Upper lobe of left lung (tissue), 6 donors: ENCODE measurements at regions not wholly inside any gene's neighbourhood (a gene's known extent, or its start where the extent isn't known, plus 50 kb on each side); places are given as distances from the start of the nearest gene placed in this dataset.

Experiments used
- ATAC-seq, 2 donors: fragments of 200-7000 bp; cut with Tn5 transposase; one replicate each; pipeline ENCODE4 v1.9.1; 2022; ENCODE audit warnings: mild to moderate bottlenecking in 2 of 2, moderate library complexity in 2 of 2; ENCODE audit not compliant: low FRiP score in 2 of 2
- DNase-seq, 2 donors: peaks; one replicate each; pipeline ENCODE4 v3.0.0-alpha.2; 2019 to 2020
- H3K27ac ChIP-seq, 4 donors: fragments of 200-600 bp; sonication (generic); one replicate each; pipeline ENCODE4 v1.5.1; 2016 to 2019
- H3K27me3 ChIP-seq, 4 donors: fragments of 200-600 bp; sonication (generic); one replicate each; pipeline ENCODE4 v1.5.1; 2017 to 2019
- H3K36me3 ChIP-seq, 4 donors: fragments of 200-600 bp; sonication (generic); one replicate each; pipeline ENCODE4 v1.5.1; 2016 to 2019
- H3K4me1 ChIP-seq, 4 donors: fragments of 200-600 bp; sonication (generic); one replicate each; pipeline ENCODE4 v1.5.1; 2018 to 2019
- H3K4me3 ChIP-seq, 4 donors: fragments of 200-600 bp; sonication (generic); one replicate each; pipeline ENCODE4 v1.5.1; 2017 to 2019; ENCODE audit warnings: mild to moderate bottlenecking in 2 of 4, moderate library complexity in 1 of 4
- H3K9me3 ChIP-seq, 4 donors: fragments of 200-600 bp; sonication (generic); one replicate each; pipeline ENCODE4 v1.5.1; 2018 to 2019
- EP300 ChIP-seq, 4 donors: sonication (generic); formaldehyde crosslinking; IDR thresholded peaks; one replicate each; pipeline ENCODE4 v1.5.1; 2017; ENCODE audit warnings: antibody characterized with exemption in 4 of 4, control low read depth in 2 of 4
- POLR2A ChIP-seq, 4 donors: fragments of 450-650 bp; IDR thresholded peaks; one replicate each; pipeline ENCODE4 v1.5.1; 2016 to 2017; ENCODE audit warnings: antibody characterized with exemption in 4 of 4, mild to moderate bottlenecking in 2 of 4
- POLR2AphosphoS5 ChIP-seq, 2 donors: sonication (generic); formaldehyde crosslinking; IDR thresholded peaks; one replicate each; pipeline ENCODE4 v1.5.1; 2017; ENCODE audit warnings: antibody characterized with exemption in 2 of 2
- WGBS, 2 donors: methylation state at CpG; one replicate each; pipeline ENCODE4 v1.1.5; 2017 to 2018; 5-methylcytosine and 5-hydroxymethylcytosine counted together
- TF ChIP-seq, protein P1 (sequence below), 6 experiments: fragments of 450-650 bp in 4 of 6; fragments of 200-600 bp in 2 of 6; sonication (generic) in 2 of 6; IDR thresholded peaks; one replicate each; pipeline ENCODE4 v1.5.1; 2016 to 2019; ENCODE audit warnings: antibody characterized with exemption in 6 of 6
- donor health status: DM: no; HTN: no; CAD: no; lungs with moderate emphysema.
- donor health status: DM: no; HTN: yes; CAD: no; lungs with severe emphysema.

DNA sequence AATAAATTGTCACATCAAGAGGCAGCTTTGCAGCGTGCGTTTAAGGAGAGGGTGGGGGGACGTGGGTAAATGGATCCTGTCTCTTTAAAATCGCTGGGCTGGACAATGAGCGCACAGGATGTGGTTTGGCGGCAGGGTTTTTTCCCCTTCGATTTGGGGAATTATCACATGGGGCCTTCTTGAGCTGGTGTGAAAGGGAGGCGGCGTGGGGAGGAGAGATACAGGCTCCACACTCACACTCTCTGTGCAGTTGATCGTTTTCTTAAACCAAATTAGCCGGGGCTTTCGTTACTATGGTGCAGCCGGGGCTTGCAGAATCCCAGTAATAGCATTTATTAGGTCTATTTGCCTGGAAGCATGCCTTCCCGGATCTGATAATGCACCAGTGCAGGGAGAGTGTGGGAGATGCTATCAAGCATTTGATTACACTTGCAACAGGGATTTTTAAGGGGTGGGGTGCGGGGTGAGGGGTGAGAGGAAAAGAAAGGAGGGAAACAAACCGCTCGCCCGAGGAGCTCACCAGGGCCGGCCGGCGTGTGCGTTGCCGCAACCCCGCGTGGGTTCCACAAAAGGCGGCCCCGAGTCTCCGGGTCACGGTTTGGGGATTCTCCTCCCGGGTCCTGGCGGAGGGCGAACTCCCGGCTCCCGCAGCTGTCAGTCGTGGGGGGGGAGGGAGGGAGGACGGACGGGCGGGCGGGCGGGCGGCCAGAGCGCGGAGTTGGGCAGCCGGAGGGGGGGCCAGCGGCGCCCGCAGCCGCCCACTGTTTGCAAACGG is 58.8 kb upstream of the GSE1 start:
- ATAC-seq (peak; percentile 68 to 84), DNase-seq (peak in 1 of 2 donors; percentile 89)
- peak overlapping the region; percentile 89 to 96 (median 94) for H3K27ac ChIP-seq
- no peaks in the 10 kb centered on the region for H3K9me3 ChIP-seq
- TF ChIP-seq POLR2AphosphoS5 (IDR thresholded peaks at IDR 0.05): peak in 1 of 2 donors; percentile 60
- TF ChIP-seq EP300 (IDR thresholded peaks at IDR 0.05): no peak
- peak in 3 of 4 donors; percentile 41 to 71 (median 48) for TF ChIP-seq POLR2A (IDR thresholded peaks at IDR 0.05)
- TF ChIP-seq, protein P1, sequence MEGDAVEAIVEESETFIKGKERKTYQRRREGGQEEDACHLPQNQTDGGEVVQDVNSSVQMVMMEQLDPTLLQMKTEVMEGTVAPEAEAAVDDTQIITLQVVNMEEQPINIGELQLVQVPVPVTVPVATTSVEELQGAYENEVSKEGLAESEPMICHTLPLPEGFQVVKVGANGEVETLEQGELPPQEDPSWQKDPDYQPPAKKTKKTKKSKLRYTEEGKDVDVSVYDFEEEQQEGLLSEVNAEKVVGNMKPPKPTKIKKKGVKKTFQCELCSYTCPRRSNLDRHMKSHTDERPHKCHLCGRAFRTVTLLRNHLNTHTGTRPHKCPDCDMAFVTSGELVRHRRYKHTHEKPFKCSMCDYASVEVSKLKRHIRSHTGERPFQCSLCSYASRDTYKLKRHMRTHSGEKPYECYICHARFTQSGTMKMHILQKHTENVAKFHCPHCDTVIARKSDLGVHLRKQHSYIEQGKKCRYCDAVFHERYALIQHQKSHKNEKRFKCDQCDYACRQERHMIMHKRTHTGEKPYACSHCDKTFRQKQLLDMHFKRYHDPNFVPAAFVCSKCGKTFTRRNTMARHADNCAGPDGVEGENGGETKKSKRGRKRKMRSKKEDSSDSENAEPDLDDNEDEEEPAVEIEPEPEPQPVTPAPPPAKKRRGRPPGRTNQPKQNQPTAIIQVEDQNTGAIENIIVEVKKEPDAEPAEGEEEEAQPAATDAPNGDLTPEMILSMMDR (IDR thresholded peaks at IDR 0.05): no peak
- 0% methylated on average over 26 to 30 of the region's 49 CpGs for WGBS, 2 donors
- peak overlapping the region; percentile 74 to 90 (median 86) for H3K4me3 ChIP-seq
- H3K27me3 ChIP-seq: no peaks in the 10 kb centered on the region
- peaks cover 27 to 58% (median 38%) of the 10 kb centered on the region in 4 donors for H3K4me1 ChIP-seq
- no peaks in the 10 kb centered on the region for H3K36me3 ChIP-seq

DNA sequence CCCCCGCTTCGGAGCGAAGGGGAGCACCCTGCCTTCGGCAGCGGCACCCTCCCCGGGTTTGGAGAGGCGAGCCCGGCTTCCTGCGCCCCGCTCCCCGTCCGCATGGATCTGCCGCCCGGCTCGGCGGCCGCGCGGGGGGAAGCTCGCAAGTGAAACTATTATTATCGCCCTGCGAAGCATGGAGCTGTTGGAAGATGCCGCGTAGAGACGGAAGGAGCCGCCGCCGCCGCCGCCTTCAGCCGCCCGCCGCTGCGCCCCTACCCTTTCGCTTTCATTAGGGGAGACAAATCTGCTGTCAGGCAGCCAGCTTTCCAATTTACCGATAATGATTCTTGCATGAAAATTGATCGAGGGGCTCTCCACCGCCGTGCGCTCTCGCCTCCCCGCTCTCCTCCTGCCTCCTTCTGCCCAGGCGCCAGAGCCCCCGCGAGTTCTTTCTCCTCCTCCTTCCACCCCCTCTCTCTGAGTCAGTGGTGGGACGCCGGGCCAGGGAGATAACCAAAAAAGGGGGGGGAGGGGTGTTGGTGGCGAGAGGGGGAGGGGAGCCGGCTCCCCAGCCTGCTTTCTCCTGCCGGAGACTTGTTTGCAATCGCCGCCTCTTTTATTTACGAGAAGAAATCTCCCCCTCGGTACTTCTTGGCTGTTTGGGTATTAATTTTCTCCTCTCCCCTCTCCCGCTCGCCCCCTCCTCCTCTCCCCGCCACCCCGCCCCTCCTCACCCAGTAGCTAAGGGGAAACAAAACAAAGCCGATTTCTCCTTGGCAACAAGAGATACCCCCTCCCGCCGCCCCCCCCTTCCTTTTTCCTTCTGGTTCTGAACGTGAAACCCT is 58.0 kb upstream of the GSE1 start:
- Histone ChIP-seq H3K36me3 (no peaks in the 10 kb centered on the region), H3K27me3 (no peaks in the 10 kb centered on the region), H3K4me3 (peak overlapping the region; percentile 74 to 90 (median 86)), H3K9me3 (no peaks in the 10 kb centered on the region), H3K4me1 (peaks cover 34 to 66% (median 46%) of the 10 kb centered on the region in 4 donors), H3K27ac (peak overlapping the region; percentile 89 to 96 (median 94))
- TF ChIP-seq, protein P1 (IDR thresholded peaks at IDR 0.05): no peak
- TF ChIP-seq POLR2AphosphoS5 (IDR thresholded peaks at IDR 0.05) (peak; percentile 36 to 64), EP300 (IDR thresholded peaks at IDR 0.05) (no peak), POLR2A (IDR thresholded peaks at IDR 0.05) (peak in 2 of 4 donors; percentile 54 to 63)
- DNase-seq (peak; percentile 72 to 92), ATAC-seq (peak in 1 of 2 donors; percentile 66)
- 1% methylated on average over 37 to 51 of the region's 62 CpGs for WGBS, 2 donors

DNA sequence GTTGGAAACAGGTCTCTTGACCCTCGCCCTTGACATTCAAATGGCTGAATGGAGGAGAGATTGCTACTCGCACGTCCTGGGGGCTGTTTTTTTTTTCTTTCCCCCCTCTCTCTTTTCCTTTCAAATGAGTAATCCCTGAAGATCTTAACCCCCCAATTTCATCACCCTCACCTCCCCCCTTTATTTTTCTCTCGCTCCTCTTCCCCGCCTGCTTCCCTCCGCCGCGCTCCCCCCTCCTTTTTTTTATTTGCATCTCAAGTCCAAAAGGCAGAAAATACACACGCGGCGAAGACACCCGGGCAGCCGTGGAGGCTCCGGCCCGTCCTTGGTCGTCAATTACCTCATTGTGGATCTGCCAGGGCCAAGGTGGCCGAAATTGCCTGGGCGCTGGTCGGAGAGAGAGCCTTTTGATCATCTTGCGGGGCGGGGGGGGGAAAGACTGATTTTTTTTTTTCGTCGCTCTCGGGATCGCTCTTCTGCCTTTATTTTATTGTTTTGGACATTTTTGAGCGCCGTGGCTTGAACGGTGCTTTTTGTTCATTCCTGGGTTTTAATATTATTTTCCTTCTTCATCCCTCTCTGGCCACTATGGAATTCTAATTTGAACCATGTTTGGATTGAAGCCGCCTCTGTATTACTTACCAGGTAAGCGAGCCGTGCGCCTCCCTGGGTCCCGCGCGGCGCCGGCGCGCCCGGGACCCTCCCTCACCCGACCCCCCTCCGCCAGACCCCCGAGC is 57.2 kb upstream of the GSE1 start:
- Histone ChIP-seq H3K4me1 (peaks cover 42 to 68% (median 53%) of the 10 kb centered on the region in 4 donors), H3K4me3 (peak overlapping the region; percentile 74 to 90 (median 86)), H3K27me3 (no peaks in the 10 kb centered on the region), H3K36me3 (no peaks in the 10 kb centered on the region), H3K9me3 (no peaks in the 10 kb centered on the region), H3K27ac (peak overlapping the region; percentile 89 to 96 (median 94))
- WGBS, 2 donors: 0% methylated on average over 40 to 41 of the region's 43 CpGs
- TF ChIP-seq, protein P1 (IDR thresholded peaks at IDR 0.05): no peak
- TF ChIP-seq EP300 (IDR thresholded peaks at IDR 0.05): no peak
- no peak for TF ChIP-seq POLR2AphosphoS5 (IDR thresholded peaks at IDR 0.05)
- TF ChIP-seq POLR2A (IDR thresholded peaks at IDR 0.05): no peak
- peak in 1 of 2 donors; percentile 71 for DNase-seq
- ATAC-seq: no peak

DNA sequence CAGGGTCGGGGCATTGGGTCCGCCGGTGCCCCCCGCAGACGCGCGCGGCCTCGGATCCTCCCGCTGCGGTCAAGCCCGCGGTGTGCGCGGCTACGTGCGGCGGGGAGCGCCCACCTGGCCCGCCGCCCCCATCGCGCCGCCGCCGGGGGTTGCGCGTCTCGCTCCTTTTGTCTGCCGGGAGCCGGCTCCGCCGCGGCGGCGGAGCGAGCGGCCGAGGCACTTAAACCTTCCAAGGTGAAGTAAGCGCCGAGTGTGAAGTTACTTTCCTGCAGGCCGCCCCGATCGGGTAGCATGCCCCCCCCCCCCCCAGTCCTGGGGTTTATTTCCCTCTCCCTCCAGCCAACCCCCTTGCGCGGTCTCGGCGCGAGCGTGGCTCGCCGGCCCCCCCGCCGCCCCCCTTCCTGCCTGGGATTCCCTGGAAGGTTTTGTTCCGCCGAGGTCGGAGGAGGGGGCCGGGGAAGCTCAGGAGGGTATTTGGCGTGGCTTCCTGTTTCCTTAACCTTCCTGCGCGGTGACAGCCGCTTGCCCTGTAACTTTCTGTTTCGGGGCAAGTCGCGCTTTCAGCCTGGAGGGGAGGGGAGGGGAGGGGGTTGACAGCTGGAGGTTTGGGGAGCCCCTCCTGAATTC is 56.6 kb upstream of the GSE1 start:
- no peak for TF ChIP-seq EP300 (IDR thresholded peaks at IDR 0.05)
- TF ChIP-seq, protein P1 (IDR thresholded peaks at IDR 0.05): no peak
- peak; percentile 57 to 64 for TF ChIP-seq POLR2AphosphoS5 (IDR thresholded peaks at IDR 0.05)
- peak in 1 of 4 donors; percentile 35 for TF ChIP-seq POLR2A (IDR thresholded peaks at IDR 0.05)
- Histone ChIP-seq H3K4me3 (peak overlapping the region; percentile 74 to 90 (median 86)), H3K9me3 (no peaks in the 10 kb centered on the region), H3K27ac (peak overlapping the region; percentile 89 to 96 (median 94)), H3K4me1 (peaks cover 49 to 68% (median 57%) of the 10 kb centered on the region in 4 donors), H3K36me3 (no peaks in the 10 kb centered on the region), H3K27me3 (no peaks in the 10 kb centered on the region)
- WGBS, 2 donors: 0% methylated on average over 4 to 18 of the region's 65 CpGs
- peak; percentile 75 to 90 for DNase-seq
- no peak for ATAC-seq
